ENCODE measurements at regions not wholly inside any gene's neighbourhood (a gene's known extent, or its start where the extent isn't known, plus 50 kb on each side); places are given as distances from the start of the nearest gene placed in this dataset.

GRCh38 chr2:195445639-195446038 lies 211.4 kb upstream of the SLC39A10 start:
- no peak for TF ChIP-seq ZBTB7A (IDR thresholded peaks at IDR 0.05; ENCODE audit: low read depth)
- no peak for TF ChIP-seq CEBPB (IDR thresholded peaks at IDR 0.05)
- no peak for TF ChIP-seq RAD21 (IDR thresholded peaks at IDR 0.05; ENCODE audit: low read depth)
- no peak for TF ChIP-seq YY1 (IDR thresholded peaks at IDR 0.05; ENCODE audit: low read depth)
- no peak for TF ChIP-seq TCF12 (IDR thresholded peaks at IDR 0.05; ENCODE audit: low read depth)
- no peak for TF ChIP-seq REST (IDR thresholded peaks at IDR 0.05; ENCODE audit: low read depth)
- TF ChIP-seq FOXM1 (IDR thresholded peaks at IDR 0.05; ENCODE audit: borderline replicate concordance, low read depth): no peak
- TF ChIP-seq, protein P1, sequence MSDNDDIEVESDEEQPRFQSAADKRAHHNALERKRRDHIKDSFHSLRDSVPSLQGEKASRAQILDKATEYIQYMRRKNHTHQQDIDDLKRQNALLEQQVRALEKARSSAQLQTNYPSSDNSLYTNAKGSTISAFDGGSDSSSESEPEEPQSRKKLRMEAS (IDR thresholded peaks at IDR 0.05): no peak
- no peak for TF ChIP-seq EP300 (IDR thresholded peaks at IDR 0.05; ENCODE audit: borderline replicate concordance)
- no peak for TF ChIP-seq NFIC (IDR thresholded peaks at IDR 0.05)
- TF ChIP-seq TEAD4 (IDR thresholded peaks at IDR 0.05): no peak

- TF ChIP-seq REST (IDR thresholded peaks at IDR 0.05; ENCODE audit: low read depth): no peak
- TF ChIP-seq, protein P1 (IDR thresholded peaks at IDR 0.05): no peak
- no peak for TF ChIP-seq CREB1 (IDR thresholded peaks at IDR 0.05; ENCODE audit: low read depth)
- TF ChIP-seq NFIC (IDR thresholded peaks at IDR 0.05): no peak
- TF ChIP-seq TEAD4 (IDR thresholded peaks at IDR 0.05): no peak
- no peak for TF ChIP-seq YY1 (IDR thresholded peaks at IDR 0.05; ENCODE audit: low read depth)
- TF ChIP-seq, protein P2, sequence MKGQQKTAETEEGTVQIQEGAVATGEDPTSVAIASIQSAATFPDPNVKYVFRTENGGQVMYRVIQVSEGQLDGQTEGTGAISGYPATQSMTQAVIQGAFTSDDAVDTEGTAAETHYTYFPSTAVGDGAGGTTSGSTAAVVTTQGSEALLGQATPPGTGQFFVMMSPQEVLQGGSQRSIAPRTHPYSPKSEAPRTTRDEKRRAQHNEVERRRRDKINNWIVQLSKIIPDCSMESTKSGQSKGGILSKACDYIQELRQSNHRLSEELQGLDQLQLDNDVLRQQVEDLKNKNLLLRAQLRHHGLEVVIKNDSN (IDR thresholded peaks at IDR 0.05): no peak
- no peak for TF ChIP-seq RAD21 (IDR thresholded peaks at IDR 0.05; ENCODE audit: low read depth)
- no peak for TF ChIP-seq CEBPB (IDR thresholded peaks at IDR 0.05)
- no peak for TF ChIP-seq ZBTB7A (IDR thresholded peaks at IDR 0.05; ENCODE audit: low read depth)
- TF ChIP-seq EGR1 (IDR thresholded peaks at IDR 0.05): no peak
- no peak for TF ChIP-seq TCF12 (IDR thresholded peaks at IDR 0.05; ENCODE audit: low read depth)
- TF ChIP-seq TAF1 (IDR thresholded peaks at IDR 0.05; ENCODE audit: low read depth): no peak
- no peak for TF ChIP-seq EP300 (IDR thresholded peaks at IDR 0.05; ENCODE audit: borderline replicate concordance)
- TF ChIP-seq FOXM1 (IDR thresholded peaks at IDR 0.05; ENCODE audit: borderline replicate concordance, low read depth): no peak
These were observed 213.1 kb upstream of the SLC39A10 start for GRCh38 chr2:195443926-195444325.

- TF ChIP-seq TEAD4 (IDR thresholded peaks at IDR 0.05) (no peak), FOXM1 (IDR thresholded peaks at IDR 0.05; ENCODE audit: borderline replicate concordance, low read depth) (no peak), REST (IDR thresholded peaks at IDR 0.05; ENCODE audit: low read depth) (no peak), TCF12 (IDR thresholded peaks at IDR 0.05; ENCODE audit: low read depth) (no peak), YY1 (IDR thresholded peaks at IDR 0.05; ENCODE audit: low read depth) (no peak), CEBPB (IDR thresholded peaks at IDR 0.05) (no peak), ZBTB7A (IDR thresholded peaks at IDR 0.05; ENCODE audit: low read depth) (no peak), TAF1 (IDR thresholded peaks at IDR 0.05; ENCODE audit: low read depth) (no peak), RAD21 (IDR thresholded peaks at IDR 0.05; ENCODE audit: low read depth) (no peak), NFIC (IDR thresholded peaks at IDR 0.05) (no peak), EGR1 (IDR thresholded peaks at IDR 0.05) (no peak), CREB1 (IDR thresholded peaks at IDR 0.05; ENCODE audit: low read depth) (no peak)
- TF ChIP-seq, protein P1 (IDR thresholded peaks at IDR 0.05): no peak
- TF ChIP-seq, protein P2 (IDR thresholded peaks at IDR 0.05): no peak
These were observed 214.4 kb upstream of the SLC39A10 start for GRCh38 chr2:195442458-195443175.

DNA sequence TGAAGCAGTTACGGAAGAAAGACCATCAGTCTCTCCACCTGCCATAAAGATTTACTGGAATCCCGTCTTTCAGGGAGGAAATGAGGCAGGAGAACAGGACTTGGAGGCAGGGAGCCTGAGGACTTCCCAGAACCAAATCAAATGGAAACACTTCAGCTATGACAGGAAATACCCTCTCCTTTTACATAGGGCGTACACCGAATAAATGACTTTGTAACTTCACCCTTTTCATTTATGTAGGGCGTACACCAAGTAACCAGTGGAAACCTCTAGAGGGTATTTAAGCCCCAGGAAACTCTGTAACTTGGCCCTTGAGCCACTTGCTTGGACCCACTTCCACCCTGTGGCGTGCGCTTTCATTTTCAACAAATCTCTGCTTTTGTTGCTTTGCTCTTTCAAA lies 218.3 kb upstream of the SLC39A10 start:
- TF ChIP-seq TCF12 (IDR thresholded peaks at IDR 0.05; ENCODE audit: low read depth): no peak
- no peak for TF ChIP-seq EGR1 (IDR thresholded peaks at IDR 0.05)
- TF ChIP-seq, protein P2 (IDR thresholded peaks at IDR 0.05): no peak
- TF ChIP-seq, protein P1 (IDR thresholded peaks at IDR 0.05): no peak
- TF ChIP-seq FOXM1 (IDR thresholded peaks at IDR 0.05; ENCODE audit: borderline replicate concordance, low read depth): no peak
- TF ChIP-seq EP300 (IDR thresholded peaks at IDR 0.05; ENCODE audit: borderline replicate concordance): no peak
- TF ChIP-seq NFIC (IDR thresholded peaks at IDR 0.05): no peak
- TF ChIP-seq ZBTB7A (IDR thresholded peaks at IDR 0.05; ENCODE audit: low read depth): no peak
- TF ChIP-seq TEAD4 (IDR thresholded peaks at IDR 0.05): no peak
- no peak for TF ChIP-seq RAD21 (IDR thresholded peaks at IDR 0.05; ENCODE audit: low read depth)
- no peak for TF ChIP-seq TAF1 (IDR thresholded peaks at IDR 0.05; ENCODE audit: low read depth)
- no peak for TF ChIP-seq REST (IDR thresholded peaks at IDR 0.05; ENCODE audit: low read depth)
- TF ChIP-seq CEBPB (IDR thresholded peaks at IDR 0.05): no peak
